GM12864 (cell line): ENCODE measurements at regions not wholly inside any gene's neighbourhood (a gene's known extent, or its start where the extent isn't known, plus 50 kb on each side); places are given as distances from the start of the nearest gene placed in this dataset.

Experiments
- DNase-seq: peaks from one replicate; pipeline ENCODE4 v3.0.0-alpha.2; 2011; ENCODE audit warnings: low read depth
- H3K4me3 ChIP-seq: 2 replicates; pipeline ENCODE4 v1.5.1; 2011; ENCODE audit warnings: mild to moderate bottlenecking, low read depth, low read length, control low read depth
- TF ChIP-seq, protein P1 (sequence below): IDR thresholded peaks from 2 replicates; pipeline ENCODE4 v1.5.1; 2011; ENCODE audit warnings: low read depth, mild to moderate bottlenecking, moderate library complexity, low read length, control low read depth, inconsistent platforms; ENCODE audit errors: missing control alignments

DNA sequence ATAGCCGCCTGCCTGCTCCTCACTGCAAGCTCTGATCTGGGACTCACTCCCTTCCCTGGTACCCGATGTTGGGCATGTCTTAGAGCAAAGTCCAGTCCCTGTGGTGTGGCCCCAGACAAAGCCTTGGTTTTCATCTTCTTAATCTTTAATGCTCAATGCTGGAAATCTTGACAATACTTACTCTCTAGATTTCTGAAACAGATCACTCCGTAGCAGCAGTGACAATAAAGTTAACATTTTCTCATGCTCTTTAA, 260.2 kb upstream of the IRX2 start:
- no peak for DNase-seq
- no peak overlapping the region for H3K4me3 ChIP-seq
- TF ChIP-seq, protein P1, sequence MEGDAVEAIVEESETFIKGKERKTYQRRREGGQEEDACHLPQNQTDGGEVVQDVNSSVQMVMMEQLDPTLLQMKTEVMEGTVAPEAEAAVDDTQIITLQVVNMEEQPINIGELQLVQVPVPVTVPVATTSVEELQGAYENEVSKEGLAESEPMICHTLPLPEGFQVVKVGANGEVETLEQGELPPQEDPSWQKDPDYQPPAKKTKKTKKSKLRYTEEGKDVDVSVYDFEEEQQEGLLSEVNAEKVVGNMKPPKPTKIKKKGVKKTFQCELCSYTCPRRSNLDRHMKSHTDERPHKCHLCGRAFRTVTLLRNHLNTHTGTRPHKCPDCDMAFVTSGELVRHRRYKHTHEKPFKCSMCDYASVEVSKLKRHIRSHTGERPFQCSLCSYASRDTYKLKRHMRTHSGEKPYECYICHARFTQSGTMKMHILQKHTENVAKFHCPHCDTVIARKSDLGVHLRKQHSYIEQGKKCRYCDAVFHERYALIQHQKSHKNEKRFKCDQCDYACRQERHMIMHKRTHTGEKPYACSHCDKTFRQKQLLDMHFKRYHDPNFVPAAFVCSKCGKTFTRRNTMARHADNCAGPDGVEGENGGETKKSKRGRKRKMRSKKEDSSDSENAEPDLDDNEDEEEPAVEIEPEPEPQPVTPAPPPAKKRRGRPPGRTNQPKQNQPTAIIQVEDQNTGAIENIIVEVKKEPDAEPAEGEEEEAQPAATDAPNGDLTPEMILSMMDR: no peak

DNA sequence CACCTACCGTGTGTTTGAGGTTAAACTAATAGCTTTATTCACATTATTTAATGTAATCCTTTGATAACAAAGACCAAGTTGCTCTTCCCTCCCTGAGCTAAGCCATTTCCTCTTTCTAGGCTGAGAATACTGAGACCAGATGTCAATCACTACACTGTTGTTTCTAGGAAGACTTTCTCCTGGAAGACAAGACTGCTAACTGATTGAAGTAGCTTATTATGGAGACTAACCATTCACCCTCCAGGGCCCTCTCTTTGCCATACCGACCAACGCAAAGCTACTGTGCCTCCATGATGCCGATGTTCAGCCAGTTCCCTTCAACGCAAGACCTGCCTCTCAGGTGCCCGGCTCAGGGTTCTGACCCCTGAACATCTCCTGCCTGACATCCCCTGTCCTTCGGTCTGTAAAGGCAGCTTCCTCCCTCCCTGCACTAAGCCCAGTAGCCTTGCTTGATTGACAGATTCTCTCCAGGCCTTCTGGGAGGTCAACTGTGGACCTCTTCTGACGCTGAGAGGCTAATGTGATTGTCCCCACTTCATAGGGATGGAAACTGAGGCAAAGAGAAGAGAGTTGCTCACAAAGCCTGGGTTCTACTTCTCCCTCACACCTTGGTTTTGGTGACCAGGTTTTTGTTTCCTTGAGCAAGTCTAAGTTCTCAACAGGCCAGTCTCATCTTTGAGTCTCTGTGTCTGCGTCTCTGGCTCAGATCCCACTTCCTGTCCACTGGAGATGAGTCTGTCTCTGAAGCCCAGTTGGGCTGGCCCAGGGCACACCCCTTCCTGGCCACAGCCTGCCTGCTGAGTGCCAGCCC, 259.7 kb upstream of the IRX2 start:
- no peak for DNase-seq
- no peak overlapping the region for H3K4me3 ChIP-seq
- TF ChIP-seq, protein P1: no peak

DNA sequence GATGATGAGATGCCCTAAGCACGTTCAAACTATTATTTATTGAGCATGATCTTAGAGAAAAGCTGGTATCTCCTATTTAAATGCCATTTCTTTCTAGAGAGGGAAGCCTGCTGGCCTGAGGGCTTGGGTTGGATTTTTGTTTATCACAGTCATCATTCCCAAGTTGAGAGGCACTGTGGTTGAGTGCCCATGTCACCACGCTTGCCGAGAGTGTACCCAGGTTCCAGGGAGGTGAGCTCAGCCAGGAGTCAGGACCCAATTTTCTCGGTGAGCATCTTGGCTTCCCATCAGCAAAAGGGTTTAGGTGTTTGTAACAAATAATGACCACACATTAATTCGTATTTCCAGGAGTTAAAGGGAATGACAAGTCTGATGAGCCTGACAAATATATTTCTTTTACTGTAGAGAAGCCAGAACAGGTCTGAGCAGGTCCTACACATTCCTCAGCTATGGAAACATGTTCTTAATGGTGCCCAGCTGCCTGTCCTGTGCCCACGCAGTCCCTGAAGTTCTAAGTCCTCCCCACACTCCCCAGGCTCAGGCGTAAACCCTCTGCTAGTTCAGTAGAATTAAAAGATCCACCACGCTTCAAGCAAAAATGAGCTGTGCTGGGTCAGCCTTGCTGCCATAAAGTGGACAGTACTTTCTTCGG, 258.9 kb upstream of the IRX2 start:
- H3K4me3 ChIP-seq: no peak overlapping the region
- DNase-seq: no peak
- TF ChIP-seq, protein P1: no peak

DNA sequence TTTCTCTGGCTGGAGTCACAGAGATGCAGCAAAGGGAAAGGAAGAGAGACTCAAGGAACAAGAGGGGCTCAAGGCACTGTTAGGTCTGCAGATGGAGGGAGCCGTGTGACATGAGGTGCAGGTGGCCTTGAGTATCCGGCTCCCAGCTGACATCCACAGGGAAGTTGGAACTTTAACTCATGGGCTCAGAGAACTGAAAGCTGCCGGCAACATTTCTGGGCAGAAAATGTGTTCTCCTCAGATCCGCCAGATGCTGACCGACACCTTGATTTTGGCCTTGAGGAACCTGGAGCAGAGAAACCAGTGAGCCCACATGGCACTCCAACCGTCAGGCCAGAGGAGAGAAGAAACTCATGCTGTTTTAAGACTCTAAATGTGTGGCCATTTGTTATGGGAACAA, 258.1 kb upstream of the IRX2 start:
- DNase-seq: no peak
- TF ChIP-seq, protein P1: no peak
- H3K4me3 ChIP-seq: no peak overlapping the region

DNA sequence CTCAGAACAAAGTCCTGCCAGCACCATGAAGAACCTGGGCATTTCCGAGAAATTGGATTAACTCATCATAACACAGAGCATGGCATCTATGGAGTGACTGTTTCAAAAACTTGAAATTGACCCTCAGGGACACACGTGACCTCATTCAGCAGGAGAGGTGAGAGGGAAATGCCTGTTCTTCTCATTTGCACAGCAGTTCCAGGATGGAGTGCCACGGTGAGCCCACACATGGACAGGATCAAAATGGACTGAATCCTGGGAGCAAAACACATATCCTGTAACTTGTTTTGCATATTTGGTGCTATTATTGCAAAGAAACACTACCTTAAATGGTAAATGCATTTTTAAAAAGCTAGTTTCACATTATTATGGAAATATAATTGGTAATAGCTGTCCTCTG, 256.1 kb upstream of the IRX2 start:
- H3K4me3 ChIP-seq: no peak overlapping the region
- TF ChIP-seq, protein P1: no peak
- DNase-seq: no peak

DNA sequence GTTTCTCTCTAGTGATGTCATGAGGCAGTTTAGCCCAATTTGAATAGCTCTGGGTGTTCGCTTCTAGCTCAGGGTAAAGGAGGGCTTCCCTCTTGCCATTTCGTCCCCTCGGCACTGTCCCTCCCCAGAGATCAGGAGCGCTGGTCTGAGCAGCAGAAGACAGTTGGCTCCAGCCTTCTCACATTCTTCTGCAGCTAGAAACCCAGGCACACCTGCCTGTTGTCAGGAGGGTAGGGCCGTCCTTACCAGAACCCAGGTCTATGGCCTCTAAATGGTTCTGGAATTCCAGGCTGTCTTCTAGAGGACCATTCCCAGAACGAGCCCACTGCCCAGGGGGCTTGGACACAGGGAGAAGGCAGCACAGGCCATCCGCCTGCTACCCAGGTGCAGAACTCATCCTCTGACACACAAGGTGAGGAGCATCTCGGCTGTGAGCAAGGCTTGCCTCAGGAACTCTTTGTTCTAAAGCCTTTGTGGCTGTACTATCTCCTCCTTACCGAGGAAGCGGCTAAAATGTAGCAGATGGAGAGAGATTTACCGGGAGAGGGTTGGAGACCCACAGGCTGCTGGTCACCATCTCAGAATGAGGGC, 255.6 kb upstream of the IRX2 start:
- H3K4me3 ChIP-seq: no peak overlapping the region
- DNase-seq: no peak
- TF ChIP-seq, protein P1: no peak
